Stimulated activated CD8-positive, alpha-beta memory T cell treated with anti-CD3 and anti-CD28 coated beads, Interleukin-15, amount 100 ng/mL, for 48 hours (primary cell): ENCODE measurements at regions not wholly inside any gene's neighbourhood (a gene's known extent, or its start where the extent isn't known, plus 50 kb on each side); places are given as distances from the start of the nearest gene placed in this dataset.

Experiments
- DNase-seq, 2 donors: peaks; one replicate each; pipeline ENCODE4 v3.0.0-alpha.2; 2020; ENCODE audit warnings: low read depth in 2 of 2

DNA sequence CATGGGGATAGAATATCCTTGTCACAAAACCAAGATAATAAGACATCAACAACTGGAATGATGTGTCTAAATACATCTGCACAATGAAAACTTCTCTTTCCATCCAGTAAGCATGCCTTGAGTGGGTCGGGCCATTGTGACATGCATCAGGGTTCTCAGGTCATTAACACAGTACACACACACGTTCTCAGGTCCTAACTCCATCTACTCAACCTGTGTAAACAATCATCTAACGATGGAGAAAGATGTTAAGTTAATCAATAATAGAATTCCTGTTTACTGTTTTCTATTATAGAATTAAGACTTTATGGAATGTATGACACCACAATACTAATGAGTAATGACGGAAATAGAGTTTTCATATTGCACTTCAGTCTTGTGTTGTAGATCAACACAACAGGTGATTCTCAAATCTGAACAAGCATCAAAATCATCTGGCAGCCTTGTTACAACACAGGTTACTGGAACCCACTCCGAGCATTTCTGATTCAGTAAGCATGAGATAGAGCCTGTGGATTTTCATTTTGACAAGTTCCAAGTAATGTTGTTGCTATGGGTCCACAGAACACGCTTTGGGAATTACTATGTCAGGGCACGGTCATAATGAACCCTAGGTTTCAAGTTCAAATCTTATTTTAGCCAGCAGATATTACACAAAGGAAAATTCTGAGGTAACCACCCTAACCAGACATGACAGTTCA lies 315.8 kb upstream of the TEX13C start:
- peak in 1 of 2 donors; percentile 0 for DNase-seq

DNA sequence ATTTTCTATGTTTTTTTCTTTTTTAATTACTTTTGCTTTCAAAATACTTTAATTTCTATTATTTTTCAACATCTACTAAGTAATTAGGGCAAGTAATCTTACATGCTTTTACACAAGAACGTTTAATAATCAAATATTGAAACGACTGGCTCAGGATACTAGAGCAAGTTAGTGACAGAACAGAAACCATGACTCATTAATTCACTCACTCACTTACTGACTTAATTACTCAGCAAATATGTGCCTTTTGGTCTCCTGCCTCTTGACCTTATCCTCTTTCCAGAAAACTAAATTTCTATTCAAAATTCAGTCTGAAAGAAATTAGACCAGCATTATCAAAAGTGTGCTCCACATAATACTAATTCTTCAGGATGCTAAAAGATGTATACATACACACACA lies 314.9 kb upstream of the TEX13C start:
- DNase-seq: no peak

DNA sequence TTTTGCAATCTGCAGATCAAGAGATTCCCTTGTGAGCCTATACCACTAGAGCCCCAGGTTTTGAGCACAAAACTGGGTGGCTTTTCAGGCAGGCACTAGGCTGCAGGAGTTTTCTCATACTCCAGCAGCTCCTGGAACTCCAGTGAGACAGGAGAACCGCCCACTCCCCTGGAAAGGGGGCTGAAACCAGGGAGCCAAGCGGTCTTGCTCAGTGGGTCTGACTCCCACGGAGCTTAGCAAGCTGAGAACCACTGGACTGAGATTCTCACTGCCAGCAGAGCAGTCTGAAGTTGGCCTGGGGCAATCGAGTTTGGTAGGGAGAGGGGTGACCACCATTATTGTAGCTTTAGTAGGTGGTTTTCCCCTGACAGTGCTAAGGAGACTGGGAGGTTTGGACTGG lies 313.8 kb upstream of the TEX13C start:
- DNase-seq: no peak

DNA sequence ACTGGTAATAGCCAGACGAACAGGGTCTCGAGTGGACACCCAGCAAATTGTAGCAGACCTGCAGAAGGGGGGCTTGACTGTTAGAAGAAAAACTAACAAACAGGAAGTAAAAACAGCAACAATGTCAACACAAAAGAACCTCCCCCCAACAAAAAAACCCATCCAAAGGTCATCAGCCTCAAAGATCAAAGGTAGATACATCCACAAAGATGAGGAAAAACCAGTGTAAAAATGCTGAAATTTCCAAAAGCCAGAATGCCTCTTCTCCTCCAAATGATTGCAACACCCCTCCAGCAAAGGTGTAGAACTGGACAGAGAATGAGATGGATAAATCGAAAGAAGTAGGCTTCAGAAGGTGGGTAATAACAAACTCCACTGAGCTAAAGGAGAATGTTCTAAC lies 313.0 kb upstream of the TEX13C start:
- no peak for DNase-seq

DNA sequence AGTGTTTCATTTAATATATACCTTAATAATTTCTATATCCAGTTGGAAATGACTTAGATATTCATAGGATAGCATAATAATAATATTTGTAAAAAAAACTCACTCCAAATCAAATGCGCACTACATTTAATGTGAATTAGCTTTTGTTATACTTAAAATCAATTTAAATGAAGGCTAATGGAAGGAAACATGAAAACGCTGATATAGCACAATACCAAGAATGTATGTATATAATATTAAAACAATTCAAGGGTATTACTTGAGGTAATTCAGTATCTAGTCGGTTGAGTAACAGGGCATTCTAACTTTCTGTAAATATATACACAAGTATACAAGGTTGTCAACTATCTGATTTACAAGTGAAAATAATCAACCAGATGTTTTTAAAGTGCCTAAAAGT lies 307.1 kb upstream of the TEX13C start:
- DNase-seq: no peak

DNA sequence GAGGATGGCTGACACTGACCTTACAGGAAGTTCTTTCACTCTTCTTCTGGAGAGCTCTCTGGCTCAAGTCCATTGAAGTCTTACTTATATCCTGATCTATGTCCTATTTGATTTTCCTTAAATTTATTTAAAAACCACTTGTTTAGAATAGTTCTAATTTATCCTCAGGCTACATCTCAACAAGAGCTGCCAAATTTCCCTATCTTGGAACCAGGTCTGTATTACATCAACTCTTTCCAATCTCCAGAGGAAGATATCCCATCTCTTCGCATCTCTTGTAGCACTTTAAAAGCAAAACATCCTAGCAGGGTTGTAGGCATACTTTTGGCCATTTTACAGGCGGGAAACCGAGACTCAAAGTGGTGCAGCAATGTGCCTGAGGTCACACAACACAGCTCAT lies 290.5 kb upstream of the TEX13C start:
- DNase-seq: no peak
